ENCODE measurements at regions not wholly inside any gene's neighbourhood (a gene's known extent, or its start where the extent isn't known, plus 50 kb on each side); places are given as distances from the start of the nearest gene placed in this dataset.
"Not testable (repeated sequence)": the region's sequence is repeated elsewhere in the genome, so short reads cannot be mapped to it uniquely, and the experiment has no call there.

DNA sequence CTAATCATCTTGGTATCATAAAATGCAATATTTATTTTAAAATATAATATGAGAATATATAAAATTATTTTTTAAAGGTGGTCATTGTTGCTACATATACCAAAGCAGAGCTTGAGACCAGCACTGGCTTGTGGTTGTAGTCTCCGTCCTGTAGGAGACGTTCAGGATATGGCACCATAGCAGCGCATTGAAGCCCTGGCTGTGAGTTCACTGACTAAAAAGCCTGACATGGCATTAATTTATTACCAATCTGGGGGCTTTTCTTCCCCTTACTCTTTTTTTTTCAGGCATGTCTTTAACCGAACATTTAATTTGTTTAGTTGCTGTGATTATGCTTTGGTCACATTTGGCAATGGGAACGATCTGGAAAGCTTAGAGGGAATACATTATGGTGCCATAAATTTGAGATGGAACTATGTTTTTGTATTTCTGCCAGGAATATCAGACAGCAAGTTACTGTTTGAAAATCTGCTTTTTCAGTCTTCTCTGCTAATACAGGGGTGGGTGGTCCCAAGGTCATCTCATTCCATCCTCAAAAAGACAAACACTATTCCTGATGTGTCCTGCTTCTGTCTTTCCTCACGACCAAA lies 108.5 kb downstream of the ZIC4 start:
- intact Hi-C loops (cut with micrococcal nuclease), result no loop called here
- Mint-ChIP-seq H3K4me3 (no peak overlapping the region), H3K36me3 (ENCODE audit: low read depth) (no peaks in the 10 kb centered on the region), H3K27me3 (ENCODE audit: low read depth) (no peaks in the 10 kb centered on the region), H3K9me3 (peaks cover 3% of the 10 kb centered on the region), H3K4me1 (ENCODE audit: low read depth) (no peaks in the 10 kb centered on the region), H3K27ac (no peak overlapping the region)
- CTCF ChIA-PET, result no interaction called here
- DNase-seq, result no peak

DNA sequence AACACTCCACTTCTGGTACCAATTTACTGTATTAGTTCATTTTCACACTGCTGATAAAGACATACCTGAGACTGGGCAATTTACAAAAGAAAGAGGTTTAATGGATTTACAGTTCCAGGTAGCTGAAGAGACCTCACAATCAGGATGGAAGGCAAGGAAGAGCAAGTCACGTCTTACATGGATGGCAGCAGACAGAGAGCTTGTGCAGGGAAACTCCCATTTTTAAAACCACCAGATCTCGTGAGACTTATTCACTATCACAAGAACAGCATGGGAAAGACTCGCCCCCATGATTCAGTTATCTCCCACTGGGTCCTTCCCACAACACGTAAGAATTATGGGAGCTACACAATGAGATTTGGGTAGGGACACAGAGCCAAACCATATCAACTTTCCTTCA lies 119.0 kb downstream of the ZIC4 start:
- H3K36me3 Mint-ChIP-seq (ENCODE audit: low read depth); H3K9me3 Mint-ChIP-seq; H3K4me3 Mint-ChIP-seq; H3K27me3 Mint-ChIP-seq (ENCODE audit: low read depth); H3K27ac Mint-ChIP-seq; DNase-seq; intact Hi-C loops (cut with micrococcal nuclease); H3K4me1 Mint-ChIP-seq (ENCODE audit: low read depth); CTCF ChIA-PET: not testable (repeated sequence)

DNA sequence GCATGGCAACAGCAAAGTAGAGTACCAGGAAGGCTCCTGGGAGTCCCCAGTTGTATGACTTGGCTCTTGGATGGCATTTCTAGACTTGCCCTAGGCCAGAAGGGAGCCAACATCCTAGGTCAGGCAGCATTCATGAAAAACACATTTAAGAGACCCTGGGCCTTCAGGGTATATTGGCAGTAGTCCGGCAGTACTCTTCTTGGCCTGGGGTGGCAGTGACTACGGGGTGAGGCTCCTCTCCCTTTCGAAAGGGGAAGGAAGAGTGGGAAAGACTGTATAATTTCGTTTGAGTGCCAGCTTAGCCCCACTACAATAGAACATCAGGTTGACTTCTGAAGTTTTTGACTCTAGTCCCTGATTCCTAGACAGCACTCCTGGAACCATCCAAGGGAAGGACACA lies 136.4 kb downstream of the ZIC4 start:
- no peak for DNase-seq
- CTCF ChIA-PET, result no interaction called here
- H3K4me3 Mint-ChIP-seq, result no peak overlapping the region
- peaks cover 21% of the 10 kb centered on the region for H3K9me3 Mint-ChIP-seq
- no peaks in the 10 kb centered on the region for H3K4me1 Mint-ChIP-seq (ENCODE audit: low read depth)
- intact Hi-C loops (cut with micrococcal nuclease), result no loop called here
- H3K36me3 Mint-ChIP-seq (ENCODE audit: low read depth), result no peaks in the 10 kb centered on the region
- no peaks in the 10 kb centered on the region for H3K27me3 Mint-ChIP-seq (ENCODE audit: low read depth)
- no peak overlapping the region for H3K27ac Mint-ChIP-seq

DNA sequence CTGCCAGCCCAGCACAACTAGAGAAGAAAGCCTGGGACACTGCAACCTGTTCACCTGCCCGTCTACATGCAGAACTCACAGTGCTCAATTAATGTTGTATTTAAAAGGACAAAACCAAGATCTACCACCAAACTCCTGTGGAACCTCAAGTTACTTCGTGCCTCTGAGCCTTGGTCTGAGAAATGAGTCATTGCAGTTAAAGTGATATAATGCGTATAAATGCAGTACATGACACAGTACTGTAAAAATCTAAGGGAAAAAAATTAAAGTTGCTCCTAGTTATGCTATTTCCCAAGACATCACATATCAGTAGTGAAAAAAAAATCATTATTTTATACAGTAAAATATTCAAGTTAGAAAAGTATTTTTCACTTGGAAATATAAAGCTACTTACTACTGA lies 138.9 kb downstream of the ZIC4 start:
- no peak overlapping the region for H3K27ac Mint-ChIP-seq
- no peaks in the 10 kb centered on the region for H3K4me1 Mint-ChIP-seq (ENCODE audit: low read depth)
- H3K4me3 Mint-ChIP-seq, result no peak overlapping the region
- peaks cover 11% of the 10 kb centered on the region for H3K9me3 Mint-ChIP-seq
- CTCF ChIA-PET, result no interaction called here
- H3K36me3 Mint-ChIP-seq (ENCODE audit: low read depth), result no peaks in the 10 kb centered on the region
- H3K27me3 Mint-ChIP-seq (ENCODE audit: low read depth), result no peaks in the 10 kb centered on the region
- intact Hi-C loops (cut with micrococcal nuclease), result no loop called here
- no peak for DNase-seq

DNA sequence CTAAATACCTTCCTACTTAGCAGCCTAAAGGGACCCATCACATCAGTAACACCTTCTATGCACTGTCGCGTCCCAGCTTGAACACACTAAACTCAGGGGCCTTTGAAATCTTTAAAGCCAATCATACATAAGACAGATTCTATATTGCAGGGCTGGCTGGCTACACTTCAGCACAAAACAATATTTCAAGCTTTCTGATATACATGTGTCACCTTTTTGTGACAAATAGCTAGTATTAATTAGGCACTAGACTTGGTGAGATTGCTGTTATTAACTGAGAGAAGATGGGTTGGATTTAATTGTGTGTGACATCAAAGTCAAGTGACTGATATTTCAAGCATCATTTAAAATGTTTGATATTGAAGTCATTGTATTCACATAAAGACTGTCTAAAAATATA lies 148.4 kb downstream of the ZIC4 start:
- no peak overlapping the region for H3K27ac Mint-ChIP-seq

DNA sequence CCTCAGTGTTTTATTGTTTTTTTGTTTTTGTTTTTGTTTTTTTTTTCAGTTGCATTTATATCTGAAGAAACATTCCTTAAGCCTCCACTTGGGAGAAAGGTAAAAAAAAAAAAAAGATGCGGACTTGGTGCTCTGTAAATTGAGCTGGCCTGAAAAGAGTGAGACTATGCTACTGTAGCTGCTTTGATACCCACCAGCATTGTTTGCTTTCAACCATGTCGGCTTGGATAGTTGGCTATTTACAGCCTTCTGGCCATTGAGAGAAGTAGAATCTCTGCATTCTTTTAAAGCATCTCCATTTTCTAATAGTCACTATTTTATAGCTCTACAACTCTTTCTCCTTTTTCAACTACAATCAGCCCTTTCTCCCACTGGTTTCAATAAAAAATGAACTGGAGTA lies 149.6 kb downstream of the ZIC4 start:
- H3K4me1 Mint-ChIP-seq (ENCODE audit: low read depth), result no peaks in the 10 kb centered on the region
- H3K9me3 Mint-ChIP-seq, result no peaks in the 10 kb centered on the region
- no peaks in the 10 kb centered on the region for H3K36me3 Mint-ChIP-seq (ENCODE audit: low read depth)

More for the DNA sequence above, 148.4 kb downstream of the ZIC4 start:
- no peak overlapping the region for H3K4me3 Mint-ChIP-seq
- no peaks in the 10 kb centered on the region for H3K9me3 Mint-ChIP-seq
- H3K27me3 Mint-ChIP-seq (ENCODE audit: low read depth), result no peaks in the 10 kb centered on the region
- intact Hi-C loops (cut with micrococcal nuclease), result no loop called here
- no peaks in the 10 kb centered on the region for H3K4me1 Mint-ChIP-seq (ENCODE audit: low read depth)
- CTCF ChIA-PET, result no interaction called here
- DNase-seq, result no peak
- no peaks in the 10 kb centered on the region for H3K36me3 Mint-ChIP-seq (ENCODE audit: low read depth)

DNA sequence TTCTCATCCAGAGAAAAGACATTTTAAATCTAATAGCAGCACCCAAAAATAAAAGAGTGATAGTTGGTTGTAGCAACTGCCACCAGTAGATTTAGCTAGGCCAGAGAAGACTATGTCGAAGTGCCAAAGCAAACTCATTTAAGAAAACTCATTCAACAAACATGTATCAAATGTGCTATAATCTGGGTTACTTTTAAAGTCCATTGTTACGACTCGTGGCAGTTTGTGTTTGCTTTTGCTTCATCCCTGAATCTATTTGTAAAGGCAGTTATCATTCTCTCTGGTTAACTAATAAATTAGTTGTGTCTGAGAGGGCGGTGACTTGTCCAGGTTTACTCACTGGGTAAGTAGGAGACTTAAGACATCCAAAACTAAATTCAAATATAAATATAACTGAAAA lies 159.4 kb downstream of the ZIC4 start:
- Mint-ChIP-seq H3K4me3 (no peak overlapping the region), H3K36me3 (ENCODE audit: low read depth) (no peaks in the 10 kb centered on the region), H3K27me3 (ENCODE audit: low read depth) (no peaks in the 10 kb centered on the region), H3K9me3 (no peaks in the 10 kb centered on the region), H3K4me1 (ENCODE audit: low read depth) (no peaks in the 10 kb centered on the region), H3K27ac (no peak overlapping the region)
- DNase-seq, result no peak
- intact Hi-C loops (cut with micrococcal nuclease), result no loop called here
- CTCF ChIA-PET, result no interaction called here

More for the DNA sequence above, 149.6 kb downstream of the ZIC4 start:
- intact Hi-C loops (cut with micrococcal nuclease), result no loop called here
- H3K27ac Mint-ChIP-seq, result no peak overlapping the region
- H3K4me3 Mint-ChIP-seq, result no peak overlapping the region
- no peak for DNase-seq
- H3K27me3 Mint-ChIP-seq (ENCODE audit: low read depth), result no peaks in the 10 kb centered on the region
- CTCF ChIA-PET, result no interaction called here

DNA sequence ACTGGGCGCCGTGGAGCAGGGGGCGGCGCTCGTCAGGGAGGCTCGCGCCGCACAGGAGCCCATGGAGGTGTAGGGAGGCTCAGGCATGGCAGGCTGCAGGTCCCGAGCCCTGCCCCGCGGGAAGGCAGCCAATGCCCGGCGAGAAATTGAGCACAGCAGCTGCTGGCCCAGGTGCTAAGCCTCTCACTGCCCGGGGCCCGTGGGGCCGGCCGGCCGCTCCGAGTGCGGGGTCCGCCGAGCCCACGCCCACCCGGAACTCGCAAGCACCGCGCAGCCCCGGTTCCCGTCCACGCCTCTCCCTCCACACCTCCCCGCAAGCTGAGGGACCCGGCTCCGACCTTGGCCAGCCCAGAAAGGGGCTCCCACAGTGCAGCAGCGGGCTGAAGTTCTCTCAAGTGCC lies 160.7 kb downstream of the ZIC4 start:
- H3K36me3 Mint-ChIP-seq (ENCODE audit: low read depth); H3K4me1 Mint-ChIP-seq (ENCODE audit: low read depth); DNase-seq; H3K9me3 Mint-ChIP-seq; H3K27ac Mint-ChIP-seq; H3K27me3 Mint-ChIP-seq (ENCODE audit: low read depth); CTCF ChIA-PET; intact Hi-C loops (cut with micrococcal nuclease); H3K4me3 Mint-ChIP-seq: not testable (repeated sequence)

DNA sequence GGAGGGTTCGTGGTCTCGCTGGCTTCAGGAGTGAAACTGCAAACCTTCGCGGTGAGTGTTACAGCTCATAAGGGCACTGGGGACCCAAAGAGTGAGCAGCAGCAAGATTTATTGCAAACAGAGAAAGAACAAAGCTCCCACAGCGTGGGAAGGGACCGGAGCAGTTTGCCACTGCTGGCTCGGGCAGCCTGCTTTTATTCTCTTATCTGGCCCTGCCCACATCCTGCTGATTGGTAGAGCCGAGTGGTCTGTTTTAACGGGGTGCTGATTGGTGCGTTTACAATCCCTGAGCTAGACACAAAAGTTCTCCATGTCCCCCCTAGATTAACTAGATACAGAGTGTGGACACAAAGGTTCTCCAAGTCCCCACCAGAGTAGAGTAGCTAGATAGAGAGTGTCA lies 161.3 kb downstream of the ZIC4 start:
- H3K9me3 Mint-ChIP-seq; CTCF ChIA-PET; intact Hi-C loops (cut with micrococcal nuclease); H3K4me3 Mint-ChIP-seq; H3K27ac Mint-ChIP-seq; H3K36me3 Mint-ChIP-seq (ENCODE audit: low read depth); DNase-seq; H3K4me1 Mint-ChIP-seq (ENCODE audit: low read depth); H3K27me3 Mint-ChIP-seq (ENCODE audit: low read depth): not testable (repeated sequence)

DNA sequence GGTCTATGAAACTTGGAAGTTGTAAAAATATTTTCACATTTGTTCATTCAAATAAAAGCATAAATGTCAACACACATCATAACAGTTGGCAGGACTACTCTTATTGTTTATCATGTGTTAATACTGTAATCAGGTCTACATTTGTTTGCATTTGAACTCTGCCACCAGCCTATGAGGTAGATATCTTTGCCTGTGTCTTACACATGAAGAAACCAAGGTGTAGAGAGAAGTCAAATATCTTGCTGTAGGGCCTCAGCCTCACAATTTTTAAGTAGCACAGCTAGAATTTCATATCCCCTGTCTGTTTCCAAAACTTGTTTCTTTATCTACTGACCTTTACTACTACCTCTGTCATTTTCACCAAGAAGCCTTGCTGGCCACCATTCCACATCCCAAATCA lies 161.9 kb downstream of the ZIC4 start:
- CTCF ChIA-PET, result no interaction called here
- no peak overlapping the region for H3K4me3 Mint-ChIP-seq
- no peaks in the 10 kb centered on the region for H3K4me1 Mint-ChIP-seq (ENCODE audit: low read depth)
- no peaks in the 10 kb centered on the region for H3K27me3 Mint-ChIP-seq (ENCODE audit: low read depth)
- H3K27ac Mint-ChIP-seq, result no peak overlapping the region
- intact Hi-C loops (cut with micrococcal nuclease), result no loop called here
- H3K9me3 Mint-ChIP-seq, result no peaks in the 10 kb centered on the region
- DNase-seq, result no peak
- H3K36me3 Mint-ChIP-seq (ENCODE audit: low read depth), result no peaks in the 10 kb centered on the region

DNA sequence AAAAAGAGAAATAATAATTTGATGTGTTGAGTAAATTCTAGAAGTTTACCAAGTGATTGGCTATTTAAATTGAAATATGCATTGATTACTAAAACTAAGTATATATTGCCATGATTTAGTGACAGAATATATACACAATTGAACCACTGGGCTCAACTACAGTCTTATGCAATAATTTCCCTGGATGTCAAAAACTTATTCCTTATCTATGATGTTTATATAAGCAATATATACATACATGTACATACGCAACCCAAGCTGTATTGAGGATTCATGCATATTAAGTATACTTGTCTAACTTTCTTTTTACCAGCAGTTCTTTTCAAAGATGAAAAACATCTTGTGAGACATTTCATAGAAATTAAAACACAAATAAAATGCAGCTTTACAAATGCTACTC lies 165.8 kb downstream of the ZIC4 start:
- Mint-ChIP-seq H3K27me3 (ENCODE audit: low read depth) (no peaks in the 10 kb centered on the region), H3K9me3 (peaks cover 1% of the 10 kb centered on the region), H3K4me1 (ENCODE audit: low read depth) (no peaks in the 10 kb centered on the region), H3K4me3 (no peak overlapping the region), H3K27ac (no peak overlapping the region), H3K36me3 (ENCODE audit: low read depth) (no peaks in the 10 kb centered on the region)
- DNase-seq, result no peak
- intact Hi-C loops (cut with micrococcal nuclease), result no loop called here
- CTCF ChIA-PET, result no interaction called here

DNA sequence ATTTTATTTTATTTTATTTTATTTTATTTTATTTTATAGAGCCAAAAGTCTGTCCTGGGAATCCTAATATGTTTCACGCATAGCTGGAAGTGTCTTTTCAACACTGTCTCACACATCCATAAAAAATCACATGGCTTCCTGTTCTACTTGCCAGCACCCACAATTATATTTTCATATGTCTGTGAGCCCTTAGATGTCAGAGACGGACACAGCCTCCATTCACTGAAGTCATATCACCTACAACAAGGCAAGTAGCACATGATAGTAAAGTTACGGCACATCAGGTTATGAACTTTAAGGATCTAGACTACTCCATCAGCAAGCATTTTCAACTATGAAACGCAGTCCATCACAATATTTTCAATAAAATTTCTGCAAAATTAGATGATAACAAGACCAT lies 168.4 kb downstream of the ZIC4 start:
- Mint-ChIP-seq H3K9me3 (peaks cover 6% of the 10 kb centered on the region), H3K27me3 (ENCODE audit: low read depth) (no peaks in the 10 kb centered on the region), H3K27ac (no peak overlapping the region), H3K36me3 (ENCODE audit: low read depth) (no peaks in the 10 kb centered on the region), H3K4me3 (no peak overlapping the region), H3K4me1 (ENCODE audit: low read depth) (no peaks in the 10 kb centered on the region)
- CTCF ChIA-PET, result no interaction called here
- intact Hi-C loops (cut with micrococcal nuclease), result no loop called here
- DNase-seq, result no peak

DNA sequence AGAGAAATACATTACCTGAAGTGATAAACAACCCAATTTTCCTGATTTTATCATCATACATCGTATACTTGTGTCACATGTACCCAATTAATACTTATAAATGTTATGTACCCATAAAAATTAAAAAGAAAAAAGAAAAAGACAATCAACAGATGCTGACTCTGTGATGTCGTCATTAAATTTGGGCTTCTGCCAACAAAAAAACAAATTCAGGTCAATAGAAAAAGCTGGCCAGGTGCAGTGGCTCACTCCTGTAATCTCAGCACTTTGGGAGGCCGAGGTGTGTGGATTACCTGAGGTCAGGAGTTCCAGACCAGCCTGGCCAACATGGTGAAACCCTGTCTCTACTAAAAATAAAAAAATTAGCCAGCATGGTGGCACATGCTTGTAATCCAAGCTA lies 174.4 kb downstream of the ZIC4 start:
- CTCF ChIA-PET; intact Hi-C loops (cut with micrococcal nuclease); H3K4me1 Mint-ChIP-seq (ENCODE audit: low read depth); DNase-seq; H3K27me3 Mint-ChIP-seq (ENCODE audit: low read depth); H3K36me3 Mint-ChIP-seq (ENCODE audit: low read depth); H3K4me3 Mint-ChIP-seq; H3K9me3 Mint-ChIP-seq; H3K27ac Mint-ChIP-seq: not testable (repeated sequence)

DNA sequence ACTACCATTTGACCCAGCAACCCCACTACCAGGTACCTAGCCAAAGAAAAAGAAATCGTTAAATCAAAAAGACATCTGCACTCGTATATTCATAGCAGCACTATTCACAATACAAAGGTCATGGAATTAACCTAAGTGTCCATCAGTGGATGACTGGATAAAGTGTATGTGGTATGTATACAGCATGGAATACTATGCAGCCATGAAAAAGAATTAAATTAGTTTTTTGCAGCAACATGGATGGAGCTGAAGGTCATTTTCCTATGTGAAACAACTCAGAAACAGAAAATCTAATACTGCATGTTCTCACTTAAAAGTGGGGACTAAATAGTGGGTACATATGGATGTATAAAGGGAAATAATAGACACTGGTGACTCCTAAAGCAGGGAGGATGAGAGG lies 175.2 kb downstream of the ZIC4 start:
- H3K4me3 Mint-ChIP-seq, result no peak overlapping the region
- no peak for DNase-seq
- H3K27me3 Mint-ChIP-seq (ENCODE audit: low read depth), result no peaks in the 10 kb centered on the region
- intact Hi-C loops (cut with micrococcal nuclease), result no loop called here
- no peaks in the 10 kb centered on the region for H3K4me1 Mint-ChIP-seq (ENCODE audit: low read depth)
- CTCF ChIA-PET, result no interaction called here
- no peak overlapping the region for H3K27ac Mint-ChIP-seq
- no peaks in the 10 kb centered on the region for H3K36me3 Mint-ChIP-seq (ENCODE audit: low read depth)
- H3K9me3 Mint-ChIP-seq, result peaks cover 7% of the 10 kb centered on the region

All from activated naive CD4-positive, alpha-beta T cell treated with anti-CD3 and anti-CD28 coated beads for 36 hours (primary cell).